OCI-LY7 (cell line): ENCODE measurements at regions not wholly inside any gene's neighbourhood (a gene's known extent, or its start where the extent isn't known, plus 50 kb on each side); places are given as distances from the start of the nearest gene placed in this dataset.

Source experiments
- BruUV-seq: library from RNA; stranded (reverse); fragments of 400-500 nt; replicated peaks from 2 replicates; lab custom pipeline; 2021; lab: Mats Ljungman, UMichigan
- CTCF ChIA-PET: fragments of 300-600 bp; sonication (Branson Sonifier 250); formaldehyde crosslinking; loops from one replicate; lab custom pipeline; 2022; ENCODE audit warnings: antibody characterized with exemption; ENCODE audit not compliant: unreplicated experiment; lab: Charles Lee
- POLR2A ChIA-PET: fragments of 300-600 bp; sonication (Branson Sonifier 250); formaldehyde crosslinking; loops from one replicate; lab custom pipeline; 2022; ENCODE audit warnings: antibody characterized with exemption; lab: Charles Lee
- DNase-seq: peaks from one replicate; pipeline ENCODE4 v3.0.0-alpha.2; 2015; ENCODE audit warnings: low spot score
- H2AFZ ChIP-seq: fragments of 200-600 bp; sonication (generic), shearing (Covaris generic); 2 replicates; pipeline ENCODE4 v1.6.1; 2014; ENCODE audit warnings: mild to moderate bottlenecking, antibody characterized with exemption, low read length, moderate library complexity
- H3K27ac ChIP-seq: fragments of 200-600 bp; sonication (generic); 2 replicates; pipeline ENCODE4 v1.5.1; 2014; ENCODE audit warnings: mixed run types, low read depth, mild to moderate bottlenecking, moderate library complexity, low read length, inconsistent platforms; ENCODE audit not compliant: poor library complexity, severe bottlenecking
- H3K36me3 ChIP-seq: fragments of 200-600 bp; sonication (generic); 2 replicates; pipeline ENCODE4 v1.6.1; 2014; ENCODE audit warnings: mild to moderate bottlenecking, antibody characterized with exemption, low read length, moderate library complexity, mixed read lengths; ENCODE audit not compliant: insufficient read depth
- H3K4me1 ChIP-seq: fragments of 200-600 bp; sonication (generic); 2 replicates; pipeline ENCODE4 v1.5.1; 2014; ENCODE audit warnings: mild to moderate bottlenecking, low read length; ENCODE audit not compliant: insufficient read depth, poor library complexity, severe bottlenecking
- H3K4me2 ChIP-seq: fragments of 200-600 bp; sonication (generic); 2 replicates; pipeline ENCODE4 v1.6.1; 2014; ENCODE audit warnings: mild to moderate bottlenecking, low read length
- H3K4me3 ChIP-seq: fragments of 200-600 bp; sonication (generic); 2 replicates; pipeline ENCODE4 v1.5.1; 2014; ENCODE audit warnings: mild to moderate bottlenecking, low read depth, low read length; ENCODE audit not compliant: poor library complexity, severe bottlenecking
- H3K79me2 ChIP-seq: fragments of 200-600 bp; sonication (generic); 2 replicates; pipeline ENCODE4 v1.6.1; 2016; ENCODE audit warnings: low read depth, mild to moderate bottlenecking, low read length, moderate library complexity, mixed read lengths; ENCODE audit not compliant: insufficient read depth
- H3K9me2 ChIP-seq: fragments of 200-600 bp; sonication (generic); 2 replicates; pipeline ENCODE4 v1.6.1; 2016; ENCODE audit warnings: mild to moderate bottlenecking, low read length, mixed read lengths; ENCODE audit not compliant: insufficient read depth
- H3K9me3 ChIP-seq: fragments of 200-600 bp; sonication (generic); 2 replicates; pipeline ENCODE4 v1.6.1; 2014; ENCODE audit warnings: mild to moderate bottlenecking, mixed run types, low read length, mixed read lengths
- H4K20me1 ChIP-seq: fragments of 200-600 bp; sonication (generic); 2 replicates; pipeline ENCODE4 v1.6.1; 2014; ENCODE audit warnings: mild to moderate bottlenecking, antibody characterized with exemption, low read length, moderate library complexity, mixed read lengths; ENCODE audit not compliant: insufficient read depth
- EZH2phosphoT487 ChIP-seq: fragments of 200-600 bp; sonication (generic); IDR thresholded peaks from 2 replicates; pipeline ENCODE4 v1.6.1; 2018; ENCODE audit warnings: low read depth, borderline replicate concordance, mild to moderate bottlenecking, mixed run types, antibody characterized with exemption, low read length, moderate library complexity, mixed read lengths
- intact Hi-C: fragments of 100-400 bp; cut with micrococcal nuclease; formaldehyde crosslinking; loops from one replicate; pipeline ENCODE4 v1.10.0; 2022; ENCODE audit not compliant: unreplicated experiment
- TF ChIP-seq, protein P1 (sequence below): fragments of 200-600 bp; sonication (generic); conservative IDR thresholded peaks from 2 replicates; pipeline ENCODE4 v1.5.1; 2014; ENCODE audit warnings: mild to moderate bottlenecking, antibody characterized with exemption, low read length, moderate library complexity, mixed read lengths

DNA sequence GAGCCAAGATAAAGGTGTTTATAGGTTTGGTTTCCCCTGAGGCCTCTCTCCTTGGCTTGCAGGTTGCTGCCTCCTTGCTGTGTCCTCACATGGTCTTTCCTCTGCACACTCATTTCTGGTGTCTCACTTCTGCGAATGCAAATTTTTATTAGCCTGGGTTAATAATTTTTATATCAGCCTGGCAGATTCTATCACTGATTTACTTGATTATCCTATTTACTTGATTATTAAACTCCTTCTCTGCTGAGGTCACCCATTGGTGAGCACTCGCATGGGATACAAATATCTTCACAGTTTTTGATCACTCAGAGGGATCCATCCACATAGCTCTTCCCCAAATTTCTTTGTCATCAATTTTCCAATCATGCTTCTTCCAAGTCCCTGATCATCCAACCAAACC, 90.9 kb upstream of the IGLL5 start:
- H3K4me1 ChIP-seq: peaks cover 12% of the 10 kb centered on the region
- no peak overlapping the region for H2AFZ ChIP-seq
- no peak for DNase-seq
- H3K9me2 ChIP-seq: no peaks in the 10 kb centered on the region
- intact Hi-C loops: no loop called here
- H3K36me3 ChIP-seq: no peaks in the 10 kb centered on the region
- H3K9me3 ChIP-seq: no peaks in the 10 kb centered on the region
- TF ChIP-seq EZH2phosphoT487: no peak
- TF ChIP-seq, protein P1, sequence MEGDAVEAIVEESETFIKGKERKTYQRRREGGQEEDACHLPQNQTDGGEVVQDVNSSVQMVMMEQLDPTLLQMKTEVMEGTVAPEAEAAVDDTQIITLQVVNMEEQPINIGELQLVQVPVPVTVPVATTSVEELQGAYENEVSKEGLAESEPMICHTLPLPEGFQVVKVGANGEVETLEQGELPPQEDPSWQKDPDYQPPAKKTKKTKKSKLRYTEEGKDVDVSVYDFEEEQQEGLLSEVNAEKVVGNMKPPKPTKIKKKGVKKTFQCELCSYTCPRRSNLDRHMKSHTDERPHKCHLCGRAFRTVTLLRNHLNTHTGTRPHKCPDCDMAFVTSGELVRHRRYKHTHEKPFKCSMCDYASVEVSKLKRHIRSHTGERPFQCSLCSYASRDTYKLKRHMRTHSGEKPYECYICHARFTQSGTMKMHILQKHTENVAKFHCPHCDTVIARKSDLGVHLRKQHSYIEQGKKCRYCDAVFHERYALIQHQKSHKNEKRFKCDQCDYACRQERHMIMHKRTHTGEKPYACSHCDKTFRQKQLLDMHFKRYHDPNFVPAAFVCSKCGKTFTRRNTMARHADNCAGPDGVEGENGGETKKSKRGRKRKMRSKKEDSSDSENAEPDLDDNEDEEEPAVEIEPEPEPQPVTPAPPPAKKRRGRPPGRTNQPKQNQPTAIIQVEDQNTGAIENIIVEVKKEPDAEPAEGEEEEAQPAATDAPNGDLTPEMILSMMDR: no peak
- H4K20me1 ChIP-seq: no peaks in the 10 kb centered on the region
- no peak overlapping the region for H3K27ac ChIP-seq
- POLR2A ChIA-PET: interaction anchor here (0.8 kb wide), 1 partner anchor 154 kb away, joined by 3 read pairs; no protein-coding TSS in a partner anchor
- no peak overlapping the region for H3K4me3 ChIP-seq
- CTCF ChIA-PET: no interaction called here
- no peak overlapping the region for H3K4me2 ChIP-seq
- no peaks in the 10 kb centered on the region for H3K79me2 ChIP-seq
- BruUV-seq: no TSS peak

GRCh38 chr22:22798232-22798616, 89.4 kb upstream of the IGLL5 start:
- Histone ChIP-seq H3K36me3 (no peaks in the 10 kb centered on the region), H3K4me2 (0 out of 2 replicates have a peak overlapping the region, but pooled peaks have one; percentile 20), H3K9me2 (no peaks in the 10 kb centered on the region), H3K4me3 (no peak overlapping the region), H2AFZ (no peak overlapping the region), H3K27ac (no peak overlapping the region), H3K79me2 (no peaks in the 10 kb centered on the region), H3K4me1 (peaks cover 19% of the 10 kb centered on the region), H4K20me1 (no peaks in the 10 kb centered on the region), H3K9me3 (no peaks in the 10 kb centered on the region)
- ChIA-PET CTCF (no interaction called here), POLR2A (no interaction called here)
- no peak for TF ChIP-seq EZH2phosphoT487
- TF ChIP-seq, protein P1: no peak
- no TSS peak for BruUV-seq
- intact Hi-C loops: no loop called here
- no peak for DNase-seq

DNA sequence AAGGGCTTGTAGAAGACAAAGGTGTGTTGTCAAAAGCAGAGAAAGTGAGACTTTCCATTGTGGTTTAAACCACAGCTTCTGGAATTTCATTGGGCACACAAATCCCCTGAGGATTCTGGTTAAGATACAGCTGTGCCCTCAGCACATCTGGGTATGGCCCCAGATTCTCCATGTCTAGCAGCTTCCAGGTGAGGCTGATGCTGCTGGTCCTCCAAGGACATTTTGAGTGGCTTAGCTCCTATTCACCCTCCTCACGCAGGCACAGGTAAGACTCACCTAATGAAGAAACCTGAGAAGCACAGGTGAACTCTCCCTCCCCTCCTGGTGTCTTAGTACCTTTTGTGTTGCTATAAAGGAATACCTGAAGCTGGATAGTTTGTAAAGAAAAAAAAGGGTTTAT, 88.9 kb upstream of the IGLL5 start:
- Histone ChIP-seq H3K4me2 (no peak overlapping the region), H3K4me3 (no peak overlapping the region), H4K20me1 (no peaks in the 10 kb centered on the region), H2AFZ (no peak overlapping the region), H3K9me2 (no peaks in the 10 kb centered on the region), H3K9me3 (no peaks in the 10 kb centered on the region), H3K27ac (no peak overlapping the region), H3K4me1 (peaks cover 19% of the 10 kb centered on the region), H3K36me3 (no peaks in the 10 kb centered on the region), H3K79me2 (no peaks in the 10 kb centered on the region)
- CTCF ChIA-PET: no interaction called here
- DNase-seq: no peak
- intact Hi-C loops: no loop called here
- TF ChIP-seq, protein P1: no peak
- TF ChIP-seq EZH2phosphoT487: no peak
- BruUV-seq: no TSS peak
- POLR2A ChIA-PET: no interaction called here
